NCI-H128 (cell line): ENCODE measurements at regions not wholly inside any gene's neighbourhood (a gene's known extent, or its start where the extent isn't known, plus 50 kb on each side); places are given as distances from the start of the nearest gene placed in this dataset.

ENCODE experiments used
- DNase-seq: peaks from one replicate; lab custom pipeline; 2025; ENCODE audit not compliant: unreplicated experiment; lab: John Stamatoyannopoulos, UW

DNA sequence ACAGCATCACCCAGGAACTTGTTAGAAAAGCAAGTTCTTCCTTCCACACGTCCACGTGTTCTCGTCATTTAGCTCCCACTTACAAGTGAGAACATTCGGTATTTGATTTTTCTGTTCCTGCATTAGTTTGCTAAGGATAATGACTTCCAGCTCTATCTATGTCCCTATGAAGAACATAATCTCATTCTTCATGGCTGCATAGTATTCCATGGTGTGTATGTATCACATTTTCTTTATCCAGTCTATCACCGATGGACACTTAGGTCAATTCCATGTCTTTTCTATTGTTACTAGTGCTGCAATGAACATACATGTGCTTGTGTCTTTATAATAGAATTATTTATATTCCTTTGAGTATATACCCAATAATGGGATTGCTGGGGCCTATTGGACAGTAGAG is 368.7 kb upstream of the RUNX1 start:
- no peak for DNase-seq

DNA sequence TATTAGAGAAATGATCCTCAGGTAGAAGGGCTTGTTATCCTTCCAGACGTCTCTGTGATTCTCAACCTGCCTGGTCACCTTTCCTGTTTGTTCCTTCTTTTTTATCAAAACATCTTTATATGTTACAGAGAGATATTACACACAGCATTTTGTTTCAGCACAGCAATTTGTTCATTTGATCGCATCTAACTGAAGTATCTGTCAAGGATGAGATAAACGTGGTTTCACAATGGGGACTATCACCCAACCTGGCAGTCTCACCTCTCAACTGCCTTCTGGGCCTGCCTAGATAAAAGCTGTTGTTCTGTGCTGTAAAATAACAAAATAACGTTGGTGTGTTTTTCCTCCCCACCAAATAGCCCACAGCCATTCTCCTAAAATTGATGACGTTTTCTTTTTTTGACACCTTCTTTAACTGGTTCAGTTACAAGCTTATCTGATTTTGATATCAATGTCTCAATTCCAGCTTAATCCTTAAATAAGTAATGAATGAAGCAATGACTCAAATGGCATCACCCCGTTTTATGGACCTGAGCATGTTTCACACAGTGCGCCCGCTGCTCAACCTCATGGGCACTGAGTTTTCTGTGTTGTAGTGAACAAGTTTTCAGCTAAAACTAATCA is 367.9 kb upstream of the RUNX1 start:
- no peak for DNase-seq

DNA sequence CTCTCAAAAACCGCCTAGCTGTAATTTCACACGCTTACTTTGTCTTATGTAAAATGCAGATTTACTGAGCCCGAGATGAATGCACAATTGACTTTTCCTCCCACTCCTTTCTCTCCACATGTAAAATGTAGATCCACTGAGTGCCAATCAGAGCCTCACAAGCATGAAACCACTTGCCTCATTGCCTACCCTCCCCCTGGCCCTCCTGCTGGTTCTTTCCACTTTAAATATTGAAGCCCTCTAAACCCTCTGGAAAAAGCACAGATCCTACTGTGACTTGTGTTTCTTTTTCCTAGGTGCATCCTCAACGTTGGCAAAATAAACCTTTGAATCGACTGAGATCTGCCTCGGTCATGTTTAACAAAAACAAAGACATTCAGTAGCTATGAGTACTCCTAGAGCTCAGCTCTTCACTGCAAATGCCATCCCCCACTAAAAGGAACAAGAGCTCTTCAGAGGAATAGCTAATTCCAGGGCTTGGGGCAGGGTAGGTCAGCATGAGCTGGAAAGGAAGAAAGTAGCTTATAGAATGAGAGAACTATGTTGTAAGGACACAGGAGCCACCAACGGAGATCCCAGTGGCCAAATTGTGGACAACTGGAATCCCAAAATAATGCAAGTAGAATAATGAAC is 365.5 kb upstream of the RUNX1 start:
- peak; percentile 59 for DNase-seq

DNA sequence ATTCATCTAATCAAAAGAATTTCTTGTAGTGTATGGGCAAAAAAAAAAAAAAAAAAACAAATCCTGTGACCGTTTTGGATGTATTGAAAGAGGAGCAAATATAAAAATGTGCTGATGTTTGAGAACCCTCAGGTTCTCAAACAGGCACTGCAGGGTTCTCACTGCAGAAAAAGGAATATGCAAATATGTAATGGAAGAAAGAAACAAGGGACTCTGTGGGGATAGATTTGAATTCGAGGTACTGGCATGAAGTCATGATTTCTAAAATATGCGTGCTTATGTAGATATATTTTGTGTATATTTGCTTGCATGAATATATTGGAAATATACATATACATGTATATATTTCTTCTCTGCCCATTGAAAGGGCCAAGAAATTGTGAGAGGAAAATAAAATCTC is 365.0 kb upstream of the RUNX1 start:
- DNase-seq, result no peak

DNA sequence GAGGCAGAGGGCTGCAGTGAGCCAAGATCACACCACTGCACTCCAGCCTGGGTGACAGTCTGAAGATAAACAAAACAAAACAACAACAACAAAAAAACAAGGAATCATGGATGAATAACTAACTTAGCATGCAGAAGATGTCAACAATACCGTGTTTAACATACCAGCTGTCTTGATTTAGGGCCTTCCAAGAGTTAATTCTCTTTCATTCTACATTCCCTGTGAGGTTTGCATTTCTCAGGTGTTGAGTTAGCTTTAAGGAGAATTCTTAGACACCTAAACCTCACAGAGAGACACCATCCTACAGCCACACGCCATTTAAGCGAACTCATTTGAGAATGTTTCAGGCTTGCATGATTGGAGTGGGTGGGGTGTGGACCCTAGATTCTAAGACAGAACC is 363.1 kb upstream of the RUNX1 start:
- DNase-seq, result no peak

DNA sequence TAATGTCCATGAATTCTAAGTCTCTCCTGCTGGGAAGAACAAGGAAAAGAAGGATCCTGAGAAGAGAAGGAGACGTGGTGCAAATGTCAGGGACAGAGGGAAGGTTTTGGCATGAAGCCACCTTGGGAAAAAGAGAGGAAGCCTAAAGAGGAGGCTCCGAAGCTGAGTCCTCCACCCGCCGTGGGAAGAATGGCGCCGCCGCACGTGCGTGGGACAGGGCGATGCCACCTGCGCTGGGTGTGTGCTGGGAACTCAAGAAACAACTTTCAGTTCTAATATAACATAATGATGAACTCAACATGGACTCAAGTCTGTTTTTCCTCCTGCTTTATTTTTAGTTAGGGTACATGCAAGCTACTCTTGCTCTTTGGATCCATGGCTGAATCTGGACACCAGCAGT is 362.3 kb upstream of the RUNX1 start:
- DNase-seq, result no peak

DNA sequence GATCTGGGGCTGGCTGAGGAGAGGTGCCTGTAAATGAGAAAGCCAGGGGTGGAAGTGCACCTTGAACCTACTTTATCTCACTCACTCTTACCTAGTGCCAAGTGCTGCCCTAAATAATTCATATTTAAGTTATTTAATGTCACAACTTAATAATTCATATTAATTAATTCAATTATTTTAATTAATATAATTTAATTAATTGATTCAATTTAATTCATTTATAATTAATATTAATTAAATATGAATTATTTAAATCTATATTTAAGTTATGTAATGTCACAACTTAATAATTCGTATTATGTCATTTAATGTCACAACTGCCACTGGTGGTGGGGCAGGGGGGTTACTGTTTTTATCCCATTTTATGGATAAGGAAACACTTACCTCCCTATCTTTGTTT is 361.6 kb upstream of the RUNX1 start:
- no peak for DNase-seq

DNA sequence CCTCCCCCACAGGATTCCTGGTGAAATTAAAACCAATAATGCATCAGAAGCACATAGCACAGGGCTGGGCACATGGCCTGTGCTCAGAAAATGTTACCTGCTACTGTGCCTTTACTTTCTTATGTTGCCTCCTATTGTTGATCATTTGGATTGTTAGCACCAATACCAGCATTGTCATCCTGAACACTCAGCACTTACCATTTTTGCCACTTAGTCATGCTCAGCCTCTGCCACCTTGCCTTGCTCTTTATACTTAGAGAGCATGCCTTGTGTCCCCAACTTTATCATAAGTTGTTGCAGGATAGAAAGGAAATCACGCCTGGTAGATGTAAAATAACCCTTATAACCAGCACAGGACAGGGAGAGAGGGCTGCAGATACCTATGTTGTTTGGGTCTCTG is 361.0 kb upstream of the RUNX1 start:
- no peak for DNase-seq

DNA sequence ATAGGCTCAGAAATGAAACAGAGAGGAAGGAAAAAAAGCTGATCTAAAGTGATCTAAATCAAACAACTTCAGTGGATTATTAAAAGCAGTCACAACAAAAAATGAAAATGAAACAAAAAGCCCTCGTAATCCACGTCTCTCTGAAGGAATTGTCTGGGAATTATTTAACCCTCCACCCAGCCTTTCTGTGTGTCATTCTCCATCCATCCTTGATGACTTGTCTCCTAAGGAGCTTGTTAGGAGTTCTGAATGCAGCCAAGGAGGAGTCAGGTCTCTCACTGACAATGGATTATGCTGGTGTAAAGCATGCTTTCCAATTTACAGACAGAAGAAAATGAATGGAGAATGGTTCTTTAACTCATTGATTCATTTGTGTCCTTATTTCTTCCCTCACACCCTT is 359.3 kb upstream of the RUNX1 start:
- no peak for DNase-seq

DNA sequence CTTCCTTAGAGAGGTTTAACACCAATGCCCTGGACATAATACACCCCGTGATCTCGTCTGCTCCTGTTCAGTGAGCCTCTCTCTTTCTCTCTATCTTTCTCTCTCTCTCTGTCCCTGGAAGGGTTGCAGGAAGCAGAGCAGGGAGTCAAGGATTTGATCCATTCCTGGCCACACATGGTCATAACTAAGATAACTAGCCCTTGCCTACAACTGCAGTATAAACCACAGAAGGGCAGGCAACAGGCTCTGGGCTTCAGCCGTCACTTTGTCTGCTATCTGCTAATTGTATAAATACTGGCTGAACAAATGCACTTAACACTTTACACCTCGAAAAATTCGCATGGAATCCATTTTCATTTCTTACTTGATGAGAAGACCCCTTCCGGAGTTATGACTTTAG is 357.5 kb upstream of the RUNX1 start:
- DNase-seq, result no peak

DNA sequence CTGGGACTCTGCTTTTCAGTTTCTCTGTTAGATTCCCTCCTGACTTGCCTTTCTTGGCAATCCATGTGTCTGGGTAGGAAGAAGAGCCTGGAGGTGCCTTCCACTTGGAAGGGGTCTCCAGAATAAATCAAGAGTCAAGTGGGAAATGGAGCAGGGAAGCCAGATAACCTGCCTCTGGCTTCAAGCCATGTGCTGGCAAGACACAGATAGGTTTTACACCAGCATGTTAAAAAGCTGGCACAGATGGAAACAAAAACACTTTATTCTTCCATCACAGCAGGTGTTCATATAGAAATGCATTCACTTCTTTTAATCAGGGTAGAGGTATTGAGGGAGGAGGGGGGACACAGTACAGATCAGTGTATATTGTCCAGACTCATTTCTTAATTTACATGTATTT is 356.9 kb upstream of the RUNX1 start:
- peak; percentile 45 for DNase-seq

DNA sequence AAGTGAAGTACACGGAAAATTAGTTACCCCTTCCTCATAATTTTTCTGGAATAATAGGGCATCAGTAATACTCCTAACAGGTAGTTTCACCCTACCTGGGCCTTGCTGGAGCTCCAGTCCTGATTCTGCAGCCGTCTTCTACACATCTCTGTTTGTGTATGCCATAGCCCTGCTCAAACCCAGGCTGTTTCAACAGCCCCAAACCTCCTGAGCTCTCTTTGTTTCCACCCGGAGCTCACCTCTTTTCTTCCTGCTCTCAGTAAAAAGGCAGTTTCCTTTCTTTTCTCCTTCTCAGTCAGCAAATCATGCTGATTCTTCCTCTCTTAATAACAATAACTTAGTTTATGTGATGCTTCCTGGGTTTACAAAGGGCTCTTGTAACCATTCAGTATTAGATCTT is 355.1 kb upstream of the RUNX1 start:
- no peak for DNase-seq

DNA sequence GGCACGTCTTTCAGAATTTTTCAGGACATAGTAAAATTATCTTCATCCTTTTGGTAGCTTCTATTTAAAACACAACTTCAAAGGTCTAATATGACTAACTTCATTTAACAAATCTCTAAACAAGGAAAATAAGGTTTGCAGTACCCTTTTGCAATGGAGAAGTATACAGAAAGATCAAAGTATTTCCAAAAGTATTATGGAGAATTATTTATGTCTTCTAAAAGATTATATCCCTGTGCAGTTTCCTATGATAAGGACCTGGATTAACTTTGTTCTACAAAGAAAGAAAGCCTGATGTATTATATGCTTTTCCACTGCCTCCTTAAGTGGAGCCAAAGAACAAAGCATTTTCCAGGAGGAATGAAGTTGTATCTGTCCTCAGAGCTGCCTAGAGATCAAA is 353.0 kb upstream of the RUNX1 start:
- no peak for DNase-seq

DNA sequence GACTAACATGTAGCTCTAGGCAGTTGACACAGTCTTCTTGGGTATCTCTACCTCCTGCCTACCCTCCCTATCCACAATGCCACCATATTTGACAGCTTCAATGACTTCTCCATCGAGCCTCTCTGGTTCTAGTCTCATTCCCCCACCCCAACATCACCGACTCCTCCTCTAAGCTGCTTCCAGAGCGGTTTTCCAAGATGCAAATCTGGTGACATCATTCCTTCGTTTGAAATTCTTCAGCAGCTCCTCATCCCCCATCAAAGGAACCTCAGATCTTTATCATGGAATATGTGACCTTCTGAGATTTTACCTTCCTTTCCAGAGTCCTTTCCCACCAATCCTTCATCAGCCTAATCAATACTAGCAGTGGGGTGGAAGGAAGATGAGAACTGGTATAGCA is 352.4 kb upstream of the RUNX1 start:
- no peak for DNase-seq

DNA sequence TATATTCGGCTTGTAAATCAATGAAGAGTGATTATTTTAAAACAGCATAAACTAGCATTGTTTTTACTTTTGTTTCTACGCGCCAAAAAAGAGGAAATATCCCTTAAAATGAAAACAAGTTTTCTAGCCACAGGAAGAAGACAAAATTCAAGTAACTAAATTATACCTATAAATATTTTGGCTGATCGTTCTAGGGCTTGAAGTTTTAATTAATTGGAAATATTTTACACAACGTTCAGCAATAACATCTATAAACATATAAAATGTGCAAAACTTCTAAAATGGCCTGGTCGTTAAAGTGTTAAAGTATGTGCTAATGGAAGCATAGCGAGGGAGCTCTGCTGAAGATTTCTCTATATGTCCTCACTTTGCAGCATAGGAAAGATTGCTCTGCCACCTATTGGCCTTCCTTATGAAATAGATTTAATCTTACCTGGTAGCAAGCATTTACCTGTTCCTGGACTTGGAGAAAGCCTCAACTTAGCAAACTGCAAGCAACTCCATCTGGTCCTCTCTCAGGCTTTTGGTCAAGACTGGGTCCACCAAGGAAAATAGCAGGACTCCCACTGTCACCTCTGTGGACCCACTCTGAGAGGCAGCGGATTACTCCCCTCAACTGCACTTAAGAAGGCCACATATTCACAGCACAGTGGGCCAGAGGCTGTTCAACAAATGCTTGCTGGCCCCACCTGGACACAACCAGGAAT is 351.3 kb upstream of the RUNX1 start:
- DNase-seq, result peak; percentile 53

DNA sequence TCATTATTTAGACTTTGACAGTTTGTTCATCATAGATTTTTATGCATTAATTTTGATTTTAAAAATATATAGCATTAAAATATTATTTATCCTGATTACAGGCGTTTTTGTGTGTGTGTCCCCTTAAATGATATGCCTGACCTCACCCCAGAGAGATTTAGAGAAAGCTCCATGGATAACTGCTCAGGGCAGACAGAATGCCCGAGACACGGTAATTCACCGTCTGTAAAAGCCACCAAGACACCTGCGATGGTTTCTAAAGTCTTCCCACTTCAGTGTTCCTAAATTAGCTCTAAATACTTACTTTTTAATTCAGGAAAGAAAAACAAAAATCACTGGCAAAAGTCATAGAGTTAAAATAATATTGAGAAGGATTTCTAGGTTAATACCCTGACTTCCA is 350.6 kb upstream of the RUNX1 start:
- no peak for DNase-seq

DNA sequence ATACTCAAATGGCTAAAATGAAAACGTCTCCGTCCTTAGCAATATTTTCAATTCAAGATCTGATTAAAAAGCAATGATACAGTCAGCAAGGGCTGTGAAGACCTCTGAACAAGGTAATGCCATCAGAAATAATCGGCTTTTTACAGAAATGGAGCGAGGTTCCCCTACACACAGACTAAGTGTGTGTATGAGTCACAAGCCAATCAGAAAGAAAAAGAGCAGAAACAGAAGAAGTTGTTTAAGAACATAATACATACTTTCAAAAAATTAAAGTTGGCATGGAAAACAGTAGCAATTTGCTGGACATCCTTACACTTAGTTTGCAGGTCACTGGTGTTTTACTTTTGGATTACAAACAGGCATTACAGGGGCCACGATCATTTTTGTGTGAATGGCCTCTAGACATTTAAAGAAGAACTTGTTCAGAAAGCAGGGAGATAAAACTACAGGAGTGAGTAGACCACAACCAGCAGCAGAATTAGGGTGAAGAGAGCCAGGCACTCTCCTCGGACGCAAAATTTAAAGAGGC is 350.0 kb upstream of the RUNX1 start:
- no peak for DNase-seq

DNA sequence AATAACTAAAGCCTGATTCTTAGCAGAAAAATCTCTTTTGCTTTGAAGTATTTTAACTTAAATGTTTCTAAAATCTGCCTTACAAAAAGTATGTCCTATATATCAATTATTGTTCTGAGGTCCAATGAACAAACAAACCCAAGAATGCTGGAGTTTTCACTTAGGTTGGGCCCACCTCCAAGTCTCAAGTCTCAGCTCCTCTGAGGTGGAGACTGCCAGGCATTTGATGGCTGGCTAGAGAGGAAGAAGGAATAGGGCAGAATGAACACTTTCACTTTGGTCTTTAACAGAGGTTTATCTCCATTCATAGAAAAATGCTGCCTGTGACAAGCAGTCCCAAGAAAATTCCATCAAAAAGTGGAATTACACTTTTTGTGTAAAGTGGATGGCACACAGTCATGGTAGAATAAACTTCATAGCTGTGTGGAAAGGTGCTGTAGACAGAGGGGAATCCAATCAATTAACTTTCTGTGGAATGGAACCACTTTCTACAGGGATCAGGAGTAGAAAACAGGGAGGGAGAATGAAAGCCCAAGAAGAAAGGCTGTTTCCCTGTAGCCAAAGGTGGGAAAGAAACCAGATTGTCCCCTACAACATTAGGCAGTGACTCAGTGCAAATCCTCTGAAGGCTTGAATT is 349.4 kb upstream of the RUNX1 start:
- DNase-seq, result no peak

DNA sequence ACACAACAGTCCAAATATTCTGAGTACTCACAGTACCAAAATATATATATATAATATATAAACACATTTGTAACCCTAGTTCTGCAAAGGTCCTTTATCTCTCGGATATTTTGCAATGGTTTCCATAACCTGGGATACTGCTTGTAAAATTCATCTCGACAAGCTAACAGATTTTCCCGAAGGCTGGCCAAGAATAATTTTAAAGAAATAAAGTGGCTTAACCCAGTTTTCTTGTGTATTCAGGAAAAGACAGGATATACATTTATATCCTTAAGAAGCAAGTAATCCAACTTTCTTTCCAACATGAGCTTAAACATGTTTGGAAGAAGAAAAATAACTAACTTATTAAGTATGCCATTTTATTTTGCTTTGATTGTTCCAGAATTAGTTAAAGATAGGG is 348.7 kb upstream of the RUNX1 start:
- no peak for DNase-seq

DNA sequence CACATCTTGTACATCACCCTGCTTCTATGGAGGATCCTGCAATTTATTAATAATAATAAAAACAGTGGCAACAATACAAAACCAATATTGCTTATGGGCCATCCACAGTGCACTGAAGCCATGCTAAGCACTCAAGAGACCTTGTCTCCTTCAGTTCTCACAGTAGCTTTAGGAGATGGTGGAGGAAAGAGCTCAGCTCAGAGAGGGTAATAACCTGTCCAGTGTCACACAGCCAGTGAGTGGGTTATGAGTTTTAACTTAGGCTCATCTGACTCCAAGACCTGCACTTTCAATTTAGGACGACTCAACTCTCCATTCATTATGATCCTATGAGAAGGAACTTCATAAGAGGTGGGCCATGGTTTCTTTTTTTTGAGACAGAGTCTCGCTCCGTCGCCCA is 347.6 kb upstream of the RUNX1 start:
- DNase-seq, result no peak

DNA sequence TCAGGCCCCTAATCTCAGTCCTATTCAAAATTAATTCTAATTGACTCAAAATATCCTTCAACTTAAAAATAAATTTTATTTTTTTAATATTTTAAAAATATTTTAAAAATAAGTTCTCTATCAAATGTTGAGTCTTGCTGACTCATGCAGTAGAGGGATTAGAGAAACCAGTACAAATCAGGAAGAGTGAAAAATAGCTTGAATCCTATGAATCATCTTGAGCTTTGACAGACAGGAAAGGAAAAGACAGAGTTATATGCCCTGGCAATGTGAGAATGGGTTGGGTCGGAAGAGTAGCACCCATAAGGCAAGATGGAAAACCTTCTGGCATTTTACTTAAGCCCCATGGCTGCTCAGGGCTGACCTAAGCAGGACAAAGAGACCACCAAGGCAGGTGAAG is 346.6 kb upstream of the RUNX1 start:
- no peak for DNase-seq
